Endodermal cell (in vitro differentiated cells): ENCODE measurements at regions not wholly inside any gene's neighbourhood (a gene's known extent, or its start where the extent isn't known, plus 50 kb on each side); places are given as distances from the start of the nearest gene placed in this dataset.
"Not testable (repeated sequence)": the region's sequence is repeated elsewhere in the genome, so short reads cannot be mapped to it uniquely, and the experiment has no call there.

Experiments
- DNase-seq: peaks from one replicate; pipeline ENCODE4 v3.0.0-alpha.2; 2017
- H3K27ac ChIP-seq: 2 replicates; pipeline ENCODE4 v1.5.1; 2013; ENCODE audit warnings: mild to moderate bottlenecking, low read depth, low read length, moderate library complexity
- H3K27me3 ChIP-seq: 2 replicates; pipeline ENCODE4 v1.6.1; 2013; ENCODE audit warnings: mild to moderate bottlenecking, low read length, moderate library complexity; ENCODE audit not compliant: insufficient read depth, control insufficient read depth, poor library complexity, severe bottlenecking
- H3K36me3 ChIP-seq: 2 replicates; pipeline ENCODE4 v1.7.0; 2013; ENCODE audit warnings: mild to moderate bottlenecking, low read length, moderate library complexity; ENCODE audit not compliant: control insufficient read depth, insufficient read depth
- H3K4me1 ChIP-seq: one replicate; pipeline ENCODE4 v1.7.0; 2013; ENCODE audit warnings: low read length; ENCODE audit not compliant: control insufficient read depth, insufficient read depth
- H3K4me3 ChIP-seq: 2 replicates; pipeline ENCODE4 v1.5.1; 2013; ENCODE audit warnings: mild to moderate bottlenecking, low read length, moderate library complexity
- H3K9ac ChIP-seq: 2 replicates; pipeline ENCODE4 v1.6.1; 2013; ENCODE audit warnings: mild to moderate bottlenecking, low read length, moderate library complexity; ENCODE audit not compliant: poor library complexity, severe bottlenecking; ENCODE audit errors: extremely low read depth
- H3K9me3 ChIP-seq: 2 replicates; pipeline ENCODE4 v1.6.1; 2013; ENCODE audit warnings: mild to moderate bottlenecking, low read length, moderate library complexity; ENCODE audit not compliant: control insufficient read depth
- H3K27ac Mint-ChIP-seq: 2 replicates; pipeline ENCODE4 v1.8.0; 2020; ENCODE audit warnings: mixed read lengths
- H3K27me3 Mint-ChIP-seq: 2 replicates; pipeline ENCODE4 v1.8.0; 2021; ENCODE audit warnings: mild to moderate bottlenecking, mixed read lengths; ENCODE audit not compliant: insufficient read depth
- H3K36me3 Mint-ChIP-seq: 2 replicates; pipeline ENCODE4 v1.8.0; 2020; ENCODE audit warnings: low read depth, mixed read lengths
- H3K4me1 Mint-ChIP-seq: 2 replicates; pipeline ENCODE4 v1.8.0; 2020; ENCODE audit warnings: mixed read lengths
- H3K4me3 Mint-ChIP-seq: 2 replicates; pipeline ENCODE4 v1.8.0; 2020; ENCODE audit warnings: mild to moderate bottlenecking, moderate library complexity, mixed read lengths
- H3K9me3 Mint-ChIP-seq: 2 replicates; pipeline ENCODE4 v1.8.0; 2020; ENCODE audit warnings: mild to moderate bottlenecking, mixed read lengths
- CTCF ChIP-seq: fragments of 200-600 bp; sonication (generic); conservative IDR thresholded peaks from 2 replicates; pipeline ENCODE4 v1.5.0; 2021; ENCODE audit warnings: antibody characterized with exemption, mild to moderate bottlenecking
- WGBS, 2 experiments: methylation state at CpG; one replicate each; pipeline versions ENCODE4 v1.1.5 to v1.1.7; 2013; ENCODE audit warnings: missing lambda C conversion rate in 2 of 2, mixed read lengths in 1 of 2; ENCODE audit not compliant: insufficient coverage in 1 of 2, insufficient read length in 1 of 2; 5-methylcytosine and 5-hydroxymethylcytosine counted together

- Mint-ChIP-seq H3K4me3 (no peak overlapping the region), H3K9me3 (peaks cover 3% of the 10 kb centered on the region), H3K36me3 (no peaks in the 10 kb centered on the region), H3K27ac (no peak overlapping the region), H3K27me3 (peaks cover 5% of the 10 kb centered on the region), H3K4me1 (no peaks in the 10 kb centered on the region)
- no peaks in the 10 kb centered on the region for H3K4me1 ChIP-seq
- H3K27me3 ChIP-seq: no peaks in the 10 kb centered on the region
- H3K4me3 ChIP-seq: no peak overlapping the region
- no peaks in the 10 kb centered on the region for H3K36me3 ChIP-seq
- 82 to 89% methylated on average over 3 of the region's 3 CpGs for whole genome bisulfite sequencing, 2 experiments
- no peak for DNase-seq
- H3K9ac ChIP-seq: no peak overlapping the region
- no peak for TF ChIP-seq CTCF
- no peak overlapping the region for H3K27ac ChIP-seq
- H3K9me3 ChIP-seq: no peaks in the 10 kb centered on the region
Measured at GRCh38 chr4:118410138-118410537, 57.3 kb upstream of the PRSS12 start.

GRCh38 chr4:118417325-118417724 lies 64.5 kb upstream of the PRSS12 start:
- no peak for DNase-seq
- H3K36me3 Mint-ChIP-seq: no peaks in the 10 kb centered on the region
- no peak overlapping the region for H3K27ac Mint-ChIP-seq
- H3K4me3 ChIP-seq: no peak overlapping the region
- H3K27ac ChIP-seq: no peak overlapping the region
- no peaks in the 10 kb centered on the region for H3K27me3 ChIP-seq
- H3K36me3 ChIP-seq: no peaks in the 10 kb centered on the region
- no peaks in the 10 kb centered on the region for H3K4me1 ChIP-seq
- no peaks in the 10 kb centered on the region for H3K9me3 ChIP-seq
- H3K4me3 Mint-ChIP-seq: no peak overlapping the region
- TF ChIP-seq CTCF: no peak
- H3K27me3 Mint-ChIP-seq: no peaks in the 10 kb centered on the region
- no peak overlapping the region for H3K9ac ChIP-seq
- no peaks in the 10 kb centered on the region for H3K4me1 Mint-ChIP-seq
- H3K9me3 Mint-ChIP-seq: no peaks in the 10 kb centered on the region

- H3K9me3 Mint-ChIP-seq, H3K27ac ChIP-seq: not testable (repeated sequence)
Measured at GRCh38 chr4:118417800-118418199, 65.0 kb upstream of the PRSS12 start.

GRCh38 chr4:118418396-118418795 lies 65.6 kb upstream of the PRSS12 start:
- 71 to 80% methylated on average over 1 to 2 of the region's 2 CpGs for WGBS, 2 experiments
- H3K27me3 ChIP-seq, H3K9ac ChIP-seq, DNase-seq, H3K36me3 ChIP-seq, H3K9me3 Mint-ChIP-seq, H3K4me3 Mint-ChIP-seq, H3K36me3 Mint-ChIP-seq, H3K9me3 ChIP-seq, H3K27ac Mint-ChIP-seq, H3K4me3 ChIP-seq, H3K4me1 ChIP-seq, H3K27ac ChIP-seq, H3K4me1 Mint-ChIP-seq, H3K27me3 Mint-ChIP-seq: not testable (repeated sequence)

More at GRCh38 chr4:118417800-118418199, 65.0 kb upstream of the PRSS12 start:
- not testable (repeated sequence) for DNase-seq, H3K9ac ChIP-seq, H3K4me3 Mint-ChIP-seq, H3K36me3 Mint-ChIP-seq, H3K4me1 Mint-ChIP-seq, H3K9me3 ChIP-seq, H3K27me3 ChIP-seq, H3K4me3 ChIP-seq, H3K27me3 Mint-ChIP-seq, H3K4me1 ChIP-seq, H3K27ac Mint-ChIP-seq, H3K36me3 ChIP-seq
- WGBS, 2 experiments: 91 to 100% methylated on average over 4 to 5 of the region's 5 CpGs

- not testable (repeated sequence) for H3K9me3 Mint-ChIP-seq, H3K27ac Mint-ChIP-seq, H3K9ac ChIP-seq, H3K27me3 Mint-ChIP-seq, H3K4me1 ChIP-seq, DNase-seq, H3K27ac ChIP-seq, H3K27me3 ChIP-seq, H3K9me3 ChIP-seq, H3K4me3 ChIP-seq, H3K4me1 Mint-ChIP-seq, H3K4me3 Mint-ChIP-seq, H3K36me3 ChIP-seq, H3K36me3 Mint-ChIP-seq
- WGBS, 2 experiments: 73% methylated on average over 6 of the region's 7 CpGs; no CpG with 5 or more reads in 1 of the 2 experiments
Measured at GRCh38 chr4:118419626-118420025, 66.8 kb upstream of the PRSS12 start.
